Gastrocnemius medialis (tissue), 4 donors: ENCODE measurements at regions not wholly inside any gene's neighbourhood (a gene's known extent, or its start where the extent isn't known, plus 50 kb on each side); places are given as distances from the start of the nearest gene placed in this dataset.

Source experiments
- CTCF ChIP-seq, 5 experiments: fragments of 450-650 bp in 3 of 5; fragments of 200-600 bp in 2 of 5; sonication (generic) in 2 of 5; IDR thresholded peaks in 4 of 5; conservative IDR thresholded peaks in 1 of 5; 1 replicate in 4 of 5; 2 replicates in 1 of 5; pipeline ENCODE4 v1.5.1; 2016 to 2019; ENCODE audit warnings: antibody characterized with exemption in 5 of 5, mild to moderate bottlenecking in 3 of 5, moderate library complexity in 3 of 5
- POLR2A ChIP-seq, 2 donors: fragments of 450-650 bp; IDR thresholded peaks; one replicate each; pipeline ENCODE4 v1.6.1; 2017; ENCODE audit warnings: antibody characterized with exemption in 2 of 2, mild to moderate bottlenecking in 2 of 2, moderate library complexity in 2 of 2

- TF ChIP-seq CTCF (IDR thresholded peaks at IDR 0.05 in 4 of 5, conservative IDR thresholded peaks at IDR 0.05 in 1 of 5) (no peak), POLR2A (IDR thresholded peaks at IDR 0.05) (no peak)
Measured at GRCh38 chr3:26562021-26562768, 60.4 kb upstream of the LRRC3B start.
